Erythroblast (primary cell): ENCODE measurements at regions not wholly inside any gene's neighbourhood (a gene's known extent, or its start where the extent isn't known, plus 50 kb on each side); places are given as distances from the start of the nearest gene placed in this dataset.
"Not testable (repeated sequence)": the region's sequence is repeated elsewhere in the genome, so short reads cannot be mapped to it uniquely, and the experiment has no call there.

Experiments
- GATA1 ChIP-seq: IDR thresholded peaks from 2 replicates; pipeline ENCODE4 v1.6.1; 2011; ENCODE audit warnings: low read depth, mild to moderate bottlenecking, control low read depth, low read length, moderate library complexity
- POLR2A ChIP-seq: IDR thresholded peaks from 2 replicates; pipeline ENCODE4 v1.6.1; 2011; ENCODE audit warnings: mild to moderate bottlenecking, low read length

GRCh38 chr7:150183602-150184001, 139.6 kb upstream of the LRRC61 start:
- TF ChIP-seq POLR2A, GATA1: not testable (repeated sequence)
